HG02678 (cell line): ENCODE measurements at regions not wholly inside any gene's neighbourhood (a gene's known extent, or its start where the extent isn't known, plus 50 kb on each side); places are given as distances from the start of the nearest gene placed in this dataset.
"Not testable (repeated sequence)": the region's sequence is repeated elsewhere in the genome, so short reads cannot be mapped to it uniquely, and the experiment has no call there.

Experiments used
- ATAC-seq: cut with Tn5 transposase; IDR thresholded peaks from one replicate; pipeline ENCODE4 v1.9.1; 2021; ENCODE audit warnings: mild to moderate bottlenecking, moderate library complexity; ENCODE audit not compliant: unreplicated experiment

- no peak for ATAC-seq
Measured at GRCh38 chr7:108627476-108628051, 57.9 kb downstream of the DNAJB9 start.

GRCh38 chr7:108628678-108629077, 59.0 kb downstream of the DNAJB9 start:
- ATAC-seq: no peak

GRCh38 chr7:108629651-108630400, 60.2 kb downstream of the DNAJB9 start:
- ATAC-seq: no peak

- ATAC-seq: no peak
Measured at GRCh38 chr7:108634036-108634435, 64.4 kb downstream of the DNAJB9 start.

- no peak for ATAC-seq
Measured at GRCh38 chr7:108634535-108634934, 64.9 kb downstream of the DNAJB9 start.

GRCh38 chr7:108637049-108637621, 67.5 kb downstream of the DNAJB9 start:
- ATAC-seq: no peak

GRCh38 chr7:108642126-108642525, 72.5 kb downstream of the DNAJB9 start:
- ATAC-seq: no peak

- no peak for ATAC-seq
Measured at GRCh38 chr7:108643136-108643535, 73.5 kb downstream of the DNAJB9 start.

- ATAC-seq: no peak
Measured at GRCh38 chr7:108648989-108649388, 79.3 kb downstream of the DNAJB9 start.

GRCh38 chr7:108650467-108650866, 80.8 kb downstream of the DNAJB9 start:
- ATAC-seq: no peak

- ATAC-seq: no peak
Measured at GRCh38 chr7:108652886-108653285, 83.2 kb downstream of the DNAJB9 start.

GRCh38 chr7:108653526-108653925, 83.9 kb downstream of the DNAJB9 start:
- ATAC-seq: no peak

GRCh38 chr7:108657140-108657726, 87.6 kb downstream of the DNAJB9 start:
- not testable (repeated sequence) for ATAC-seq

- no peak for ATAC-seq
Measured at GRCh38 chr7:108659261-108659660, 89.6 kb downstream of the DNAJB9 start.

- no peak for ATAC-seq
Measured at GRCh38 chr7:108659867-108660266, 90.2 kb downstream of the DNAJB9 start.

GRCh38 chr7:108660465-108660864, 90.8 kb downstream of the DNAJB9 start:
- ATAC-seq: no peak

GRCh38 chr7:108662783-108663362, 93.2 kb downstream of the DNAJB9 start:
- ATAC-seq: no peak

- no peak for ATAC-seq
Measured at GRCh38 chr7:108663701-108664100, 94.0 kb downstream of the DNAJB9 start.

- no peak for ATAC-seq
Measured at GRCh38 chr7:108667216-108667615, 97.5 kb downstream of the DNAJB9 start.

GRCh38 chr7:108669958-108670357, 100.3 kb downstream of the DNAJB9 start:
- ATAC-seq: no peak

GRCh38 chr7:108673699-108674098, 104.0 kb downstream of the DNAJB9 start:
- ATAC-seq: not testable (repeated sequence)

GRCh38 chr7:108684629-108685028, 115.0 kb downstream of the DNAJB9 start:
- ATAC-seq: no peak
